HUDEP-2 (cell line): ENCODE measurements at regions not wholly inside any gene's neighbourhood (a gene's known extent, or its start where the extent isn't known, plus 50 kb on each side); places are given as distances from the start of the nearest gene placed in this dataset.
"Not testable (repeated sequence)": the region's sequence is repeated elsewhere in the genome, so short reads cannot be mapped to it uniquely, and the experiment has no call there.

ENCODE experiments used
- DNase-seq, 76 experiments: peaks; one replicate each; lab custom pipeline; 2025; ENCODE audit not compliant: unreplicated experiment in 76 of 76; lab: John Stamatoyannopoulos, UW

DNA sequence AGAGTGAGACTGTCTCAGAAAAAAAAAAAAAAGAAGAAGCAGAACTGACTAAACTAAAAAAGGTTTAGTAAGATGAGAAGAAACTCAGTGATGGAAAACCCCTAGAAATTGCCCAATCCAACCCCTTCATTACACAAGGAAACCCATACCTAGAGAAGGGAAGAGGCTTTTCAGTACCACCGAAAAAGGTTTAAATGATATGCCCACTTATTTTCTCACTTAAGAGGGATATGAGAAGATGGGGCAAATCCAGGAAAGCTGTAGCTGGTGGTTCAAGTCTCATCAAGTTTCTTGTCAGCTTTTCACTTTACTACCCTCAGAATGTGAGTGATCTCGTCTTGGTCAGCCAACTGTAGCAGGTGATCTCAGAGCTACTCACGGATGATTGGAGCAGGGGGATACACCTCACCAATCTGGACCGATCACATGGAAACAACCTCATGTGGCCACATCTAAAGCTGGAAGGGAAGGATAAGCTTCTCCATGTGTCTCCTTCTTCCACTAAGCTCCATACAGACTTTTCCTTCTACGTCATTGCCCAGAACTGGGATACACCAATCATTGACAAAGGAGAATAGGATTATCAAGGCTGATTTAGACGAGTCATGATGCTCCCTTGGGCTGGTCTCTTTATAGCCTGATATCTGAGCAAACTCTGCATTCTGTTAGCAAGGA, 126.7 kb upstream of the POU3F1 start:
- no peak for DNase-seq

DNA sequence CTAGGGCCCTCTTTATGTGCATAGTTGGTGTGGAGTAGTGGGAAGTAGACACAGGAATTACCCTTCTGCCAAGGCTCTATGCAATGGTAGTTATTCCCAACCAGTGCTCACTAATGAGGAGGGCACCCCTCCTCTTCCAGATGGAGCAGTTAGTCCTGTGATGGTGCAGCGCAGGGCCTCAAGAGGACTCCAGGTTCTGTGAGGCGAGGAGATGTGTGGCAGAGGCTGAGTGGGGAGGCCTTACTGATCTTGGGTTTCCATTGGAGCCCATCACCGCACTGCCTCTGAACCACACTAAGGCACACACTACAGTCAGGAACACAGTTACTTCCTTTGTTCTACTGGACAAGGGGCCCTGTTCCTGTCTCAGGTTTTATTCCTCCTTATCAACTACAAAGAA, 122.5 kb upstream of the POU3F1 start:
- DNase-seq = no peak

DNA sequence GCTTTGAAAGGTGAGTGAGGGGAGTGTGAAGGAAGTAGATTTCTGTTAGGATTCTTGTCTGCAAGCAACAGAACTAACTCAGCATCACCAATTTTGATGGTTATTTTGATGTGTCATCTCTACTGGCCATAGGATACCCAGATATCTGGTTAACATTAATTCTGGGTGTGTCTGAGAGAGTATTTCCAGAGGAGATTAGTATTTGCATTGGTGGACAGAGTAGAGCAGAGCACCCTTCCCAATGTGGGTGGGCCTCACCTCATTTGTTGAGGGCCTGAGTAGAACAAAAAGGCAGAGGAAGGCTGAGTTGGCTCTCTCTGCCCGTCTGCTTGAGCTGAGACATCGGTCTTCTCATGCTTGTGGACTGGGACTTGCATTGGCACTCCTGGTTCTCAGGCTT, 121.8 kb upstream of the POU3F1 start:
- DNase-seq = no peak

DNA sequence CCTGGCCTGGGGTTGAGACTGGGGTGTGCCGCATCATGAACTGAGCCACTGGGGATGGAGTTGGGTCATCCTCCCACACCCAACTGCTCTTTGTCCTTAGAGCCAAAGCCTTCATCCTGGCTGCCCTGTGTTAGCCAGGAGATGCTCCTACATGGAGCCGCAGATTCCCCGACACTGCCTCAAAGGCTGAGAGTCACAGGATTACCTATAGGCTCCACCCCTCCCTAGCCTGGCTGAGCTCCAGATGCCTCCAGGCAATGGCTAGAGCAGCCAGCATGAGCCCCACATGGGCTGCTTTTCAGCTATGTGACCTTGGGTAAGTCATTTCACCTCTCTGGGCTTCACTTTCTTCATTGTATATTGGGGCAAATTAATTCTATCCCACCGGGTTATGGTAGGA, 119.9 kb upstream of the POU3F1 start:
- no peak for DNase-seq

DNA sequence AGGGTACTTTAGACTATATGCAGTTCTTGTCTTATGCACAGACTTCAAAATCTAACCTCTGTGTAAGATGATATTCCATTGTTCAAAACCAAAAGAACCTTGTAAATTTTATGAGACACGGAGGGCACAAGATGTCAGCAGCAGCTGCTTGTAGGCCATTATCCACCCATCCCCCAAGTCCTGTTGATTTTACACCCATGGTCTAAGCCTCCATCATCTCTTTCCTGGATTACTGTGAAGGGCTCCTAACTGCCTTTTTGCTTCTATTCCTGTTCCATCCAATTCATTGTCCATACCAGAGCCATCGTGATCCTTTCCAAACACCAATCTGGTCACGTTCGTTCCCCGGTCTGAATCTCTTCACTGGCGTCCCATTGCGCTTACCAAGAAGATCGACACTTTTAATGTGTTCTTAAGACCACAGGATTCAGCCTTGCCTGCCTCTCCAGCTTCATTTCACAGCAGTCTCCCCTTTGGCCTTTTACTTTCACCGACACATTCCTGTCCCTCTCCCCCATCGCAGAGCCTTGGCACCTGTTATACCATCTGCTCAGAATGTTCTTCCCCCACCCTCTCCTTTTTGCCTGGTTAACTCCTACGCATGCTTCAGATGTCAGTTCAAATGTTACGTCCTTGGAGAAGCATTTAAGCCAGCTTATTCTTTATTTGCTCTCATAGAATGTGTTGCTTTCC, 107.3 kb upstream of the POU3F1 start:
- DNase-seq = no peak

DNA sequence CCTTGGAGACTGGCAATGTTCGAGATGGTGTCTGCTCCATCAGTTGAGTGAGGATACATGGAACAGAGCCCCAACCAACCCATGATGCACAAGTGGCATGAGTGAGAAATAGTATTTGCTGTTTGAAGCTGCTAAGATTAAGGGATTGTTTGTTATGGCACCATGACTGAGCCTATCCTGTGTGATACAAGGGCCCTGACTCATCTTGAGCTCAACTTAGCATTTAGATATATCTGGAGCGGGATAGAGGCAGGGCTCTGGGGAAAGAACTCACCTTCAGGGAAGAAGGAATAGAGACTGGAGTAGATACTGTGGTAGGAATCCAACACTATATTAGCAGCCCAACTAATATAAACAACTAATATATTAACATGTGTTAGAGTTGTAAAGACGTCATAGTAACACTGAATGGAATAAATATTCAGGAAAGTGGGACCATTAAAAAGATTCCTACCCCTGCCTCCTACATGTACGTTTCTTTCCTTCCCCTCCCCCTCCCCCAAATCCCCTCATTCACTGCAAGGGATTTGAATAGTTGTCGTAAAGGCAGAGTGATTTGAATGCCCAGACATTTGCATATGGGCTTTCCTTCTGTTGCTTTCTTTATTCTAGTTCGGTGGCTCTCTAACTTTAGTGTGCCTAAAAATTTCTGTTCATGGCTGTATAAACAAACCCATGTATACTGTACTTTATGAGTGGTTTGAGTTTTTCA, 106.6 kb upstream of the POU3F1 start:
- DNase-seq = no peak

DNA sequence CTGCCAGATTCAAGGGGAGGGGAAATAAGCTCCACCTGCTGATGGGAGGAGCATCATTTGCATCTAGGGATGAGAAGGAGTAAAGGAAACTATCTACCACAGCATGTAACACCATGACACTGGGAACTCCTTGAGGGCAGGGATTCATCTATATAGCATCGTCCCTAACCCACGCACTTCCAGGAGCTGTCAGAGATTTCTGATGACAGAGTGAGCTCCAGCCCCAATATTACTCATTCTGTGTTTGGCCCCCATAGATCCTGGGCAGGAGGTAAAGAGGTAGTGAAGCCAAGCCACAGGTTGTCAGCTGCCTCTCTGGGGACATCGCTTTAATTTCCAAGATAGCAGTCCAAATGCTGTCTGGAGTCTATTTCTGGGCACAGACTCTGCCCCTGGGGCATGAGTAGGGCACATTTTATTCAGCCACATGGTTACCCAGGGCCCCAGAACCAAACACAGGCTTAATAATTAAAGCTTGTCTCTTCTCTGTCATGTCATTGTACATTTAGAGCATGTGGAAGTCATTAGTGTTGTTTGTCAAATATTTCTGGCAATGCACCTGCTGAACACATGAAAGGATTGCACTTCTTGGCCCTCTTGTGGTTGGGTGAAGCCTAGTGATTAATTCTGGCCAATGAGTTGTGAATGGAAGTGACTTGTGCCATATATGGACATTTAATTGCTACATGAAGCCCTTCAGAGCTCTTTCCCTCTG, 105.9 kb upstream of the POU3F1 start:
- DNase-seq = peak in 5 of 76 experiments; percentile 0 to 7 (median 2)

DNA sequence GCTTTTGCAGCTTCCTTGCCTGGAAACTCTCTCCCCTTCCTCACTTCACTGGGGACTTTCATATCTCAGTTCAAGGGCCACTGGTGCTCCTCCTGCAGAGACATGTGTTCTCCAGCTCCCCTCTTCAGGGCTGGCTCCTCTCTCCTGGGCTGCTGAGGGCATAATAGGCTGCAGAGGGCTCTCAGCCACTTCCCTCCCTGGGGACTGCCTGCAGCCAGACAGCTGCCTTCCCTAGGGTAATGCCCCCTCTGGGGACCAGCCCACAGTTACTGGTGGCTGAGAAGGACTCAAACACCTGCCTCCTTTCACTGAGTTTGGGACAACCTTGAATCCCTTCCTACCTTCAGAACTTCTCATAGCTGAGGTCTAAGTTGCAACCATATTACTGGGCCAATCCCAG, 104.8 kb upstream of the POU3F1 start:
- no peak for DNase-seq

DNA sequence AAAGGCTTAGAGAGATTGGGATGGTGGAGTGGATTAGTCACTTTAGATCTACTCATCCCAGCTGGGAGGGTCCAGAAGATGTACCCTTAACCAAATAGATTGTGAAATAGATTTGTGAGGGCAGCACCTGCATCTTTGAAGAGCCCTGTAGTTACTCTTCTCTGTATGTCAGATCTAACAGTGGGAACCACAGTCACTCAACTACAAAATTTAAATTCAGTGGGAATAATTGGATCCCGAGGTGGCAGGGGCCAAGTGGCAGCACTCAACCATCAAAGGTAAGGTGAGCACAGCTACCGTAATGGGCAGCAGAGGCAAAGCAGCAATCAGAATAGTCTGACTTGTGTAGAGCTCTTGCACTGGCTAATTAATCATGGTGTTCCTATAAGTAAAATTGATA, 99.5 kb upstream of the POU3F1 start:
- DNase-seq = not testable (repeated sequence)

DNA sequence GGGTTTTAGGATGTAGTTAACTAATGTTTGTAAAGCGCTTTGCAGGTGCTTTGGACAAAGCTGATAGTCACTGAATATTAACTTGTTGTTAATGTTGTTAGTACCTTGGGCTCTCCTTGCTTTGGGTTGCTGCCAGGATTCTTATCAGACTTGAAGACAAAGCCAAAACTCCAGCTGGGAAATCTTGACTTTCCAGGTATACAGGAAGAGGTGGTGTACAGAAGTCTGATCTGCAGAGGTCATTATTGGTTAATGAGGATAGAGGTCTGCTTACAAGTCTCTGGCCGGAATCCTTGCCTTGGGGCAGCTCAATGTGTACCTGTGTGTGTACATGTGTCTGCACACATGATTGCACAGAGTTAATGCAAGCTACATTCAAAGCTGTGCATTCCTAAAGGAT, 96.0 kb upstream of the POU3F1 start:
- DNase-seq = no peak

DNA sequence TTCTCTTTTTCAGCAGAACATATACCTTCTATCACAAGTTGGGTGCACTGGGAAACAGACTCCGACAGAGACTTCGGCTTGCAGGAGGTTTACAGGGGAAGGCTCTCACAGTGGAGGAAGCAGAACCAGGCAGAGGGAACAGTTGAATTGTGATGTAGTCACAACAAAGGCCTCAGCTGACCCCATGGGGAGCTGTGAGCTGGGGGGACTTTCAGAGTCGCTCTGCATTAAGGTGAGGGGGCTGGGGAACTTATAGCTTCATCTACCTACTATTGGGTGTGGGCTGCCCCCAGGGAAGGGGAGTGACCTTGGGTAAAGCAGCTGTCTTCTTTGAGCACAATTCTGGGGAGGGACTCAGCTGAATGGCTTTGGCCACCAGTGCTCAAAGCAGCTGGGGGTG, 94.9 kb upstream of the POU3F1 start:
- DNase-seq = no peak

DNA sequence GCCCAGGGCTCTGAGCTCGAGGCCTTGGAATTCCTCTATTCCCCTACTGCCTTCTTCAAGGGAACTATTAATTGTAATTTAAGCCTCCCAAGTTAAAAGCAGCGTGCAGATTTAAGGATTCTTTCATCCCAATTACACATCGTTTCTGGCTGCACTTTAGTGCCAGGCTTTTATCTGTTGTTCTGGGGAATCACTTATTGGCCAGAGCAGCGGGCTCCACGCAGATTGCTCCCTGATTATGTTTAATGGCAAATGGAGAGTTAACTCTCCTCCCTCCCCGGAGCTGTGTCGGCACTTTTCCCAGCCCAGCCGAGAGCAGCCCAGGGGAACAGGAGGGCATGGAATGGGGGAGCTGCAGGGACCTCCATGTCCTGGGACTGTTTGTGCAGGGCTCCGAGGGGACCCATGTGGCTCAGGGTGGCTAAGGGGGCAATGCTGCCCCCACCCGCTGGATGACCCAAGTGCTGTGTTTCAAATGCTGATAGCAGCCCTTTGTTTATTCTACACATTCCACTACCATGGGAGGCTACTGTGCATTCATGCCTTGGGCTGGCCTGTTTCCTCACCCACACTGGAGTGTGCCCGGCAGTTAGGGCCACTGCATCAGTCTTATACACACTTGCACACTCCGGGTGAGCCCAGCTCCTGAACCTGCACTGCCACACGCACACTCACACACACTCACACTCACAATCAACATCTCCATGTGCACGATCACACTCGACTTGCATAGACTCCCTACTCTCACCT, 93.3 kb upstream of the POU3F1 start:
- no peak for DNase-seq

DNA sequence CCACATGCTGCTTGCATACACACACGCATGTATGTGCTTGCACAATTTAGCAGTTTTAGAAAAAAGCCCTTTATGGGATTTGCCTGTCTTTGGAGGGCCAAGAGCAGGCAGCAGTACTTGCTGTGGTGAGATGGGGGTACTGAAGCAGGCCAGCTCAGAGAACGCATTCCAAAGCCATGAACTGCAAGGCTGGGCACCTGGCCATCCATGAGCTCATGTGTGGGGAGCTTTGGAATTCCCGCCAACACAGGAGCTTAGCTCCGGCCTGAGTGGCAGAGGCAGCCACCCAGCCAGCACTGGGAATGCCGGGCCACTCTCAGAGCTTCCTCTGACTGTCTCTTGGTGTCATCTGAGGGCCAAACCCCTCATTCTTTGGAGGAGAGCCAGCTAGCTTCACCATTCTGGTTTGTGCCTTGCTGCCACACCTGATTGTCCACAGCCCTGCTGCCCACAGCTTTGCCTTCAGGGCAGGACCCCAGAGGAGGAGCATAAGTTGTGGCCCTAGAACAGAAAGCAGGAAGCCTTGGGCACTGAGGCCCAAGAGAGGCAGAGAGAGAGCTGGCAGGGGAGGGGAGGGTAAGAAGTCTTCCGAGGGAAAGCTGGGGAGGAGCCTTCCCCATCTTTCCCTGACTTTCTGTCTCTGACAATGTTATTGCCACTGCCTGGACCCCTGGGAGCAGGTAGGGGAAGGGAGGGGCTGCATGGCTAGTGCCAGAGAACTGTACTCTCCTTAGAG, 92.1 kb upstream of the POU3F1 start:
- no peak for DNase-seq

DNA sequence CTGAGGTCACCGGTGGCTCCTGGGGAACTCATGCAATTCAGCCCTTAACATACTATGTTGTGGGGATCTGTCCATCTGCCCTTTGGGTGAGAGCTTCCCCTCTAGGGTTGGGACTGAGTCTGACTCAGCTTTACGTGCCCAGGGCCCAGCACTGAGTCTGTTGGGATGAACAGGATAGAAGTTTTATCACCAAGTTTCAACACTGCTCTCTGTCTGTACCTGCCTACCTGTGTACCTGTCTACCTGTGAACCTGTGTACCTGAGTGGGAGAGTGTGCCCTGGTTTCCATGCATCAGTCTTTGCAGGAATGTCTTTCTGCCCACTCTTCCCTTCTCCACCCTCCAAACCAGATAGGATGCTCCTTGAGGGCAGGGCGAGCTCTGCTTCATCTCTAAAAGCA, 90.6 kb upstream of the POU3F1 start:
- no peak for DNase-seq

DNA sequence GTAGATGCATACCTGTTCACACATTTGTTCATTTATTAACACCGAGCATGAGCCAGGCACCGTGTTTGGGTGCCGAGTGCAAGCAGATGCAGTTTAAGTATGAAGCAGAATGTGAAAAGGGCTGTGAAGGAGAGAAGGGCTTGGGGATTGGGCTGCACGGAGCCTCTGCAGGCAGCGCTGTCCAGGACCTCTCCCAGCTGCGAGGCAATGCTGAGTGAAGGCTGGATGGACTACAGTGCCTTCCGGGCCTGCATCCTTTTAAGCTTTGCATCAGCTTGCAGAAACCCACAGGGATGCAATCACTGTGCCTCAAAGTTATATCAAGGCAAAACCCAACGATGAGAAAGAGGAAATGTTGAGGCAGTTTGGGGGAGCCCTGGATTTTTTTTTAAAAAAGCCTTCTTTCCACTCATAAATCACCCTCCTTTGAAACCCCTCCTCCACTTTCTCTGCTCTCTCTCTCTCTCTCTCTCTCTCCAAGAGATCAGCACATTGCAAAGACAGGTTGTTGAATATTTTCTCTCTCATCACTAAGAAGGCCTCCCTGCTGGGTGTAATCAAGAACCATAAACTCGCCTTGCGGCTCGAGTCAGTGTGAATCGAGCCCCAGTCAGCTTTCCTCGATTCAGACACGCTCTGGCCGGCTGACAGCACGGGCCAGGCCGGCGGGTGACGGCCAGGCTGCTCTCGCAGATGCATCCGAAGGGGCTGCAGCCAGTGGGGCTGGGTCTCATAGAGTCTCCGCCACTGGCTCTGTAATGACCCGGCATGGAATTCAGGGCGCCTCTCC, 89.2 kb upstream of the POU3F1 start:
- DNase-seq = no peak

DNA sequence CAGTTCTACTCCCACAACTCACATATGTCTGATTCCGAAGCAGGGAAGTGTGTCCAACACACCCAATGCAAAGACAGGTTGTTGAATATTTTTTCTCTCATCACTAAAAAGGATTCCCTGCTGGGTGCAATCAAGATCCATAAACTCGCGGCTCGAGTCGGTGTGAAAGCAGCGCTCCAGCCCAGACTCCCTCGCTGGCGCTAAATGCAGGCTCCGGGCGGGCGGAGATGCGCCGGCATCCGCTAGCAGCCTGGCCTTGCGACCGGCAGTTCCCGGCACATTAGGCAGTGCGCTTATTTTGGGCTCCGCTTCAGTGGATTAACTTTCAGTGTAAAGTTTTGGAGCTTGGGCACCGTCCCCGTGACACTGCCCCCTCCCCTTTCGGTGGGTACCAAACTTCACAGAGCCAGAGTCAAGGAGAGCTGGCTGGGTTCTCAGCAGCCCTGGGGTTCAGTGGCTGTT, 87.7 kb upstream of the POU3F1 start:
- no peak for DNase-seq

DNA sequence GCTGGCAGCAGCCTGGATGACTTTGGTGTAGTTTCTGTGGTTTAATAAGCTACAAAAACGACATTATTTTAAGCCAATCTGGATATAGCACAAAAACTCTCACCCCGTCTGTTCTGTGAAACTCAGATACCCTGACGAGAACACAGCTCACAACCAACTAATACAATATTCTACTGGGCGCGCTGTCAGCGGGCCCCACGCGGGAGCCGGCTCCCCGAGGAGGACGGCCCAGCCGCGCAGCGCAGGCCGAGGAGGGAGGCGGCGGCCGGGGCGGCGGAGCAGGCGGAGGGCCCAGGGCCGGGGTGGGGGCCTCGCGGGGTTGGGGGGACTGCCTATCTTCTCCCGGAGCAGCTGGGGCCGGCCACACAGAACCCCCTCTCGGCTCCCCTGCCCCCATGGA, 87.2 kb upstream of the POU3F1 start:
- no peak for DNase-seq

DNA sequence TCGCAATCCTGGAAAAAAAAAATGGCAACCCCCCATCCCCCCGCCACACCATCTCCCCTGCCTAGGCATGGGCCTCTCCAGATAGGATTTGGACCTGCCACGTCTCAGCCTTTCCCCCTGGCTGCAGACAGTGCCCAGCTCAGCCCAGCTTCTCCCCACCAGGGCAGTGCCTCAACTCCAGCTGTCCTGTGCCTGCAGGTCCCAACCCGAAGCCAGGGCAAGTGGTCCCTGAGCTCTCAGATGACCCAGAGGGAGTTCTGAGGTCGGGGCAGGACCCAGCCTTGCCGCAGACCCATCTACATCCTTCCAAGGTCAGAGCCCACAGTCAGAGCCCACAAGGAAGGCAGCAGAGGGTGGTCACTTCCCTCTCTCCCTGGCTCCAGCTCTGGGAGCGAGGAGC, 86.7 kb upstream of the POU3F1 start:
- no peak for DNase-seq

DNA sequence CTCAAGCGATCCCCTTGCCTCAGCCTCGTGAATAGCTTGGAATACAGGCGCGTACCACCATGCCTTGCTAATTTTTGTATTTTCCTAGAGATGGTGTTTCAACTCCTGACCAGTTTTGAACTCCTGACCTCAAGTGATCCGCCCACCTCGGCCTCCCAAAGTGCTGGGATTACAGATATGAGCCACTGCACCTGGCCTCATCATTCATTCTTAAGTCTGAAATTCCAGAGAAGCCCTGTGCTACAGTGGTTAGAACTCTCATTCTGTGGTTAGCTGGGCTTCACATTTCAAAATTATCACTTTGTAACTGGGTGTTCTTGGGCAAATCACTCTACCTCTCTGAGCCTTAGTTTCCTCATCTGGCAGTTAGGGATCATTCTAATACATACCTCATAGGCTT, 86.1 kb upstream of the POU3F1 start:
- no peak for DNase-seq
